ENCODE measurements at regions not wholly inside any gene's neighbourhood (a gene's known extent, or its start where the extent isn't known, plus 50 kb on each side); places are given as distances from the start of the nearest gene placed in this dataset.

DNA sequence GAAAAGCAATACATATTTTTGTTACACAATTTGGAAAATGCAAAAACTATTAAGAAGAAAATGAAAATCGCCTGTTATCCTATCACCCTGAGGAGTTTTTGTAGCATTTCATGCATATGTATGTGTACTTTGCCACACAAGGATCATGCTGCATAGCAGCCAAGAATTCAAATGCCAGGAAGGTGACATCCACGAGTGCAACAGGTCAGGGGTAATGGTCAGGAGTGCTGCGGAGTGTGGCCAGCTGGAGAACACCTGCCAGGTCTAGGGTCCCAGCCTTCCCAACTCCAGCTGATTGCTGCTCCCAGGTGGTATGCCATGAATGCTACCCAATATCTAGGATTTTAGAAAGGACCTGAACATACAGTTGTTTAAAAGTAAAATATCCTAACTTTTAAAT is 617.1 kb downstream of the PRELID2 start:
- TF ChIP-seq, protein P1, sequence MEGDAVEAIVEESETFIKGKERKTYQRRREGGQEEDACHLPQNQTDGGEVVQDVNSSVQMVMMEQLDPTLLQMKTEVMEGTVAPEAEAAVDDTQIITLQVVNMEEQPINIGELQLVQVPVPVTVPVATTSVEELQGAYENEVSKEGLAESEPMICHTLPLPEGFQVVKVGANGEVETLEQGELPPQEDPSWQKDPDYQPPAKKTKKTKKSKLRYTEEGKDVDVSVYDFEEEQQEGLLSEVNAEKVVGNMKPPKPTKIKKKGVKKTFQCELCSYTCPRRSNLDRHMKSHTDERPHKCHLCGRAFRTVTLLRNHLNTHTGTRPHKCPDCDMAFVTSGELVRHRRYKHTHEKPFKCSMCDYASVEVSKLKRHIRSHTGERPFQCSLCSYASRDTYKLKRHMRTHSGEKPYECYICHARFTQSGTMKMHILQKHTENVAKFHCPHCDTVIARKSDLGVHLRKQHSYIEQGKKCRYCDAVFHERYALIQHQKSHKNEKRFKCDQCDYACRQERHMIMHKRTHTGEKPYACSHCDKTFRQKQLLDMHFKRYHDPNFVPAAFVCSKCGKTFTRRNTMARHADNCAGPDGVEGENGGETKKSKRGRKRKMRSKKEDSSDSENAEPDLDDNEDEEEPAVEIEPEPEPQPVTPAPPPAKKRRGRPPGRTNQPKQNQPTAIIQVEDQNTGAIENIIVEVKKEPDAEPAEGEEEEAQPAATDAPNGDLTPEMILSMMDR (IDR thresholded peaks at IDR 0.05; ENCODE audit: borderline replicate concordance, insufficient read depth, low read depth, low read length), result no peak

DNA sequence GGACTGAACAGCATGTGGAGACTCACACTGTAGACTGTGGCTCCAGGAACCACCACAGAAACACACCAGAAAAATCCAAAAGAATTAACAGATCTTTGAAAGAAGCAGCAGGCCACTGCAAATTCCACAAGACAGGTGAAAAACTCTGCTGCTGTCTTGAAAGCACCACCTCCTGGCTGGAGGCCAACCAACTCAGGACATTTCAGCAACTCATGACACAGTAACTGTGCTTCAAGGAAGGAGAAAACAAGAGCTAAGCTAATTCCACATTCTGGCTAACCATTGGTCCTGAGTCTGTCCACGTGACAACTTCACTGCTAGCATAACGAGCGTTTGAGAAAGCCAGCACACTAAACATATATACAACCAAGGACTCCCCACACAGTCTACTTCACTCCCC is 625.1 kb downstream of the PRELID2 start:
- no peak overlapping the region for H3K4me3 ChIP-seq (ENCODE audit: low read depth, low read length)
- TF ChIP-seq, protein P1 (IDR thresholded peaks at IDR 0.05; ENCODE audit: borderline replicate concordance, insufficient read depth, low read depth, low read length), result no peak

More for the DNA sequence above, 617.1 kb downstream of the PRELID2 start:
- H3K4me3 ChIP-seq (ENCODE audit: low read depth, low read length), result no peak overlapping the region

DNA sequence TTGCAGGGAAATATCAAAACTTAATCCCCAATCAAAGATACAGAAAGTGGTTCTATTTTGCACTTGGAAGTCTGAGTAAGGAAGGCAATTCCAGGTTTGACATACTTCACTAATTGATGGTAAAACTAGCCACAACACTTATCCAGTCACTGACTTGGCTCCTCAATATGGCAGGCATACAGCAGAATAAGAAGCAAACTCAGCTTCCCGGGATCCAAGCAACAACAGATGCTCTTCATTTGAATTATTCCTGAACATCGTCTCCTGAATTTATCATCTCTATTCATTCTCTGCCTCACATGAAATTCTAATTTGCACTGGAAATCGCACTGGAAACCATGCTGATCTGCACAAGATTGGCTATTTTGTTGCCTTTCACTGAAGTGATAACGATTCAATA is 629.6 kb downstream of the PRELID2 start:
- no peak overlapping the region for H3K4me3 ChIP-seq (ENCODE audit: low read depth, low read length)
- TF ChIP-seq, protein P1 (IDR thresholded peaks at IDR 0.05; ENCODE audit: borderline replicate concordance, insufficient read depth, low read depth, low read length), result no peak

DNA sequence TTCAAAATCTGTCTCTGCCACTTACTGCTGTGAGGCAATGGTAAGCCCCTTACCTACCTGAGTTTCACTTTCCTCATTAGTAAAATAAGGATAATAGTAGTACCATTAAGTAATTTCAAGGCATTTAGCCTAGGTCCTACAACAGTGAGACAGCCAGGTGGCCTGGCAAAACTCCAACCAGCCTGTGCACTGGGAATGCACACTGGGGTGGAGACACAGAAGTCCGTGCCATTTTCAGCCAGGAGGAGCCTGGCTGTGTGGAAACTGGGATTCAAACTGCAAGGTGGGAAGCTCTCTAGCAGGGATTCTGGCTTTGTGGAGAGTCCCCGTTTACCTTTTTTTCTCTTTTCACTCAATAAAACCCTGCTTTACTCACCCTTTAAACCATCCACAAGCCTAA is 630.4 kb downstream of the PRELID2 start:
- no peak overlapping the region for H3K4me3 ChIP-seq (ENCODE audit: low read depth, low read length)
- TF ChIP-seq, protein P1 (IDR thresholded peaks at IDR 0.05; ENCODE audit: borderline replicate concordance, insufficient read depth, low read depth, low read length), result no peak

DNA sequence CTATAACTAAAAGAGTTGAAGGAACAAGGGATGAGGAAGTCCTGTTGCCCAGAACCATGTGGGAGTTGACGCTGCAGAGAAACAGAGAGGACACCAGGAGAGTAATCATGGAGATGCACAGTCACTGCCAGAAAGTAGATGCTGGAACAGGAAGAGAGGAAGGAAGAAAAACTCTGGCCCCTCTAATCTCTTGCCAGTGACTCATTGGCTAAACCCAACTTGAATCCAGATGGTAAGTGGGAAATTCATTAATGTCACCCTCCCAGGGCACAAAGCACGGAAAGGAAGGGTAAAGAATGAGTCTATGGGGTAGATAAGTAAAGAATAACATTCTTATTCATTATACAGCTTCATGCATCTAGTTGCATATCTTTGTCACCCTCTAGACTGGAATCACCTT is 631.9 kb downstream of the PRELID2 start:
- TF ChIP-seq, protein P1 (IDR thresholded peaks at IDR 0.05; ENCODE audit: borderline replicate concordance, insufficient read depth, low read depth, low read length), result no peak

DNA sequence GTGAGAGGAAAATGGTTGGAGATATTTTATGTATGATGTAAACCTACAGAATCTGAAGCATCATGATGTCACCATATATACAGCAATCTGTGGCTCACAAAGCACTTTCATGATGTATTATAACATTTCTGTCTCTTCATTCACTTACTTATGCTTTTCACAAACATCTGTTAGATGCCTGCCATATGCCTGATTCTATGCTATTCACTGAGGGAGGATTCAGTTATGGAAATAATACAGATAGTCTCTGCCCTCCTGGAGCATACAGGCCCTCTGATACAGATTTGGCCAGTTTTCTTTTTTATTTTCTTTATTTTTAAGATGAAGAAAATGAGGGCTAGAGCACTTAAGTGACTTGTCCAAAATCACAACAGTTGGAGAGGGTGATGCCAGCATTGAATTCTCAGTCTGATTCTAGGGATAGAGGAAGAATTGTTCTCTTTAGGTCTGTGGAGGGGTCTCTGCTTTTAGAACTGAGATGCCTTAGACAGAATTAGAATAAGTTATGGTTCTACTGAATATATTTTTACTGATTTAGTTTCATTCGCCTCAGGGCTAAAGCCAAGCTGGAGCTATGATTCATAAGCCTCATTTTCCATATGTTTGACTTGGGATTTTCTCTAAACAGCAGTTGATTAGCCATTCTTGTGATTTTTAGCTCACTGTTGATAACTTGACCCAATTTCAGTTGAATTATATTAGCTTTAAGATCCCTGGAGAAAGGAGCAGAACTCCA is 636.4 kb downstream of the PRELID2 start:
- TF ChIP-seq, protein P1 (IDR thresholded peaks at IDR 0.05; ENCODE audit: borderline replicate concordance, insufficient read depth, low read depth, low read length), result no peak

More for the DNA sequence above, 631.9 kb downstream of the PRELID2 start:
- H3K4me3 ChIP-seq (ENCODE audit: low read depth, low read length), result no peak overlapping the region

DNA sequence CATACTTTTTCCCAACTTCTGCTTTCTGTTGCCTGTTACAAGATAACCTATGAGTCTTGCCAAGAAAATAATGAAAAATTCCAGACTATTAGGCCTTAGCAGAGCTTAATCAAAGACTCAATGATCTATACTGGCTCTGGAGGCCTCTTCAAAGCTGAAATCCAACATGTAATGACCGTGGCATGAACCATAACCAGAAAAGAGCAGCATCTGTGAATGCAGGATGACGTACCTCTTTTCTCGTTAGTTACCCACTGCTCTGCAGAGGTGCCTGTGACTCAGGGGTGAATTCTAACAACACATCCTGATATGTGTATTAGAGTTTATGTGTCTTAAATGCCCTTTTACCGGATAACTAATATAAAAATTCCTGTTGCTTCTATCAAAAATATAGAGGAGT is 645.4 kb downstream of the PRELID2 start:
- no peak overlapping the region for H3K4me3 ChIP-seq (ENCODE audit: low read depth, low read length)
- TF ChIP-seq, protein P1 (IDR thresholded peaks at IDR 0.05; ENCODE audit: borderline replicate concordance, insufficient read depth, low read depth, low read length), result no peak

More for the DNA sequence above, 636.4 kb downstream of the PRELID2 start:
- no peak overlapping the region for H3K4me3 ChIP-seq (ENCODE audit: low read depth, low read length)

Data from GM12875 (cell line).